HG03469 (cell line): ENCODE measurements at regions not wholly inside any gene's neighbourhood (a gene's known extent, or its start where the extent isn't known, plus 50 kb on each side); places are given as distances from the start of the nearest gene placed in this dataset.
"Not testable (repeated sequence)": the region's sequence is repeated elsewhere in the genome, so short reads cannot be mapped to it uniquely, and the experiment has no call there.

Experiments used
- ATAC-seq: cut with Tn5 transposase; IDR thresholded peaks from one replicate; pipeline ENCODE4 v1.9.1; 2021; ENCODE audit warnings: mild to moderate bottlenecking, moderate library complexity, moderate number of reproducible peaks; ENCODE audit not compliant: unreplicated experiment

GRCh38 chr10:43843321-43844101 lies 194.8 kb upstream of the ZNF32 start:
- ATAC-seq, result no peak

DNA sequence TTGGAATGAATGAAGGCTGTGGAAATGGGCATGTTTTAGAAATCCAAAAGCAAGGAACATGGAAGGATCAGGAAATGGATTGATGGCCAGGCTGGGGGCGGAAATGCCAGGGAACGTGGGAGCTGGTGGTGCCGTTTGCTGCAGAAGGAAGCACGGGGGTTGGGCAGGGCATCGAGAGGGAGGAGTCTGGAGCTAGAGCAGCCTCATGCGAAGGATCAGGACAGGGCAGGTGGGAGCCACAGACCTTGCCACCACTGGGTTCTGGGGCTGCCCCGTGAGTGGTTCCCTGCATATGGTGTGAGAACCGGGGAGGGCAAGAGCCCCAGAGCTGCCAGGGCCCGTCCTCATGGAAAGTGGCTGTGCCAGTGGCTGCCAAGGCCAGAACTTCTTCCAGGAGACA lies 193.8 kb upstream of the ZNF32 start:
- no peak for ATAC-seq

DNA sequence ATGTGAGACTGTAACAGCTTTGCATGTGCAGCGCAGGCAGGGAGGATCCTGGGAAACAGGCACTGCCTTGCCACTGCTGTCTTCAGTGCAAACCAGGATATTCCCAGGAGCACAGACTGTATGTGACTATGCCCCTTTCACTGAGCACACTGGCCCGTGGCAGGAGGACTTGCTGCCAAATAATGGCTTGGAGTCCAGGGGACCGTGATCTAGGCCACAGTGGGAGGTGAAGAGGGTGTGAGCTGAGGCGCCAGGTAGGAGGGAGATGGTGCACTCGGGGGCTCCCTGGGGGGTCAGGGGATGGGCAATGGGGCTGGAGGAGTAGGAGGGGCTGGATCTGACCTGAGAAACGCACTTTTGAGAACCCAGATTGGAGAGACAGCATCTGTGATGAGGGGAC lies 193.4 kb upstream of the ZNF32 start:
- no peak for ATAC-seq

DNA sequence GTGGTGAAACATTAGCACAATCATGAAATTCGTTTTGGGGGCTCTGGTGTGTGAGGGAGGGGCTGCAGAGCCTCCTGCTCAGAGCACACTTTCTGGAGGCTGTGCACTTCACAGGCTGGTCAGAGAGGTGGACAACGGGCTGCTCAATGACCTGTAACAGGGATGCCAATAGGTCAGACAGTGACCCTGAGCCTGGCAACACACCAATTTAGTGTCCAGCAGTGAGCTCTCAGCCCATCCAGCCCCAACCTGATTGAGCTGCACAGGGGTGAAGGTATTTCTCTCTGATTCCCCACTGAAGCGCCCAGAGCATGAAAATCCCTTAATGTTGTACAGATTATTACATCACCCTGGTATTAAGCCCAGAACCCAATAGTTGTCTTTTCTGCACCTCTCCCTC lies 191.3 kb upstream of the ZNF32 start:
- no peak for ATAC-seq

- ATAC-seq, result not testable (repeated sequence)
Observed at GRCh38 chr10:43834751-43835150, 186.1 kb upstream of the ZNF32 start.

- no peak for ATAC-seq
Observed at GRCh38 chr10:43827853-43828252, 179.2 kb upstream of the ZNF32 start.

DNA sequence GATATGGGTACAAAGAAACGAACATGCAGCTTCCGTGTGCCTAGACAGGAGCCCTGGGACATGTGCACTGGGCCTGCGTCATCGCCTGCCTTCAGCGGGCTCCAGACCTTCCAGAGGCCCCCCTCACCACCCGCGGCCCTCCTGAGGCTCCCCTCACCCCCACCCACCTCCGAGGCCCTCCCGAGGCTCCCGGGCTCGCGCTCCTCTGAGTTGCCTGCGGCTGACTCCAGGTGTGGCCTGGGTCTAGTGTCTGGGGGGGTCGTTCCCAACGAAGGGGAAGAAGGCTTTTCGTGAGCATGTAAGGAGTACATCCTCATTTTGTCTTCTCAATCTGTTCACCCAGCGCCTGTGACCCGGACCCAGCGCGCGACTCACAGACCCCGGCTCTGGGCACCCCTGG lies 177.3 kb upstream of the ZNF32 start:
- no peak for ATAC-seq

GRCh38 chr10:43825421-43825820 lies 176.7 kb upstream of the ZNF32 start:
- ATAC-seq, result no peak

DNA sequence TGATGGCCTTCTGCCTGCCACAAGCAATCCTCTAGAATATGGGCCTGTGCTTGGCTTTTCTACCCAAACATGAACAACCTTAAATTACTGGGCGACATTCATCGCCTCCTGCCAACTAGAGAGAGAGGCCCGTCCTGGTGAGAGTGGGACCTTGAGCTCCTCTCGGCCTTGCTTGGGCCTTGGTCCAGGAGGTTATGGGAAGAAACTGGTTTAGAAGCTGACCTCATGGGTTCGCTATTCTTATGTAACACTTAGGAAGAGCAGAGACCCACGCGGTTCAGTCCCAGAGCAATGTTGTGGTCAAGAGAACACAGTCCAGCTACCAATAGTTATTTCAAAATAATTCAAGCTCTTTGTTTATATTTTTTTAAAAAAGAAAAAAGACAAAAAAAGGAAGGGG lies 176.3 kb upstream of the ZNF32 start:
- ATAC-seq, result no peak

- ATAC-seq, result no peak
Observed at GRCh38 chr10:43822631-43823580, 174.2 kb upstream of the ZNF32 start.

- ATAC-seq, result no peak
Observed at GRCh38 chr10:43821103-43821502, 172.4 kb upstream of the ZNF32 start.

DNA sequence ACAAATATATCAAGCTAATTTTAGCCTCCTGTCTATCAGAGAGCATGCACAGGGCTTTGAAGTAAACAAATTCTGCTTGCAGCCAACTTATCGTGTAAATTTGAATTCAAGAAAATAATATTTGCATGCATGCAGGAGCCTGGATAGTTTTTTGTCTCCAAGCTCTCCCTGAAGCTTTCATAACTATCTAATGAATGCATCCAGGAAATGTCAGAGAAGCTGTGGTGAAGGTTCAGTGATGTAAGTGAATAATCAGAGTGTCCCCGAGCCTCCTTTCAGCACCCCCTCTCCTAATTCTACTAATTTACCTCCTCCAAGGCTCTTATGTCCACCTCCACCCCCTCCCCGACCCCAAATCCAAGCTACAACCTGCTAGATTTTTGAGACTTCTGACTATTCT lies 172.0 kb upstream of the ZNF32 start:
- ATAC-seq, result no peak

DNA sequence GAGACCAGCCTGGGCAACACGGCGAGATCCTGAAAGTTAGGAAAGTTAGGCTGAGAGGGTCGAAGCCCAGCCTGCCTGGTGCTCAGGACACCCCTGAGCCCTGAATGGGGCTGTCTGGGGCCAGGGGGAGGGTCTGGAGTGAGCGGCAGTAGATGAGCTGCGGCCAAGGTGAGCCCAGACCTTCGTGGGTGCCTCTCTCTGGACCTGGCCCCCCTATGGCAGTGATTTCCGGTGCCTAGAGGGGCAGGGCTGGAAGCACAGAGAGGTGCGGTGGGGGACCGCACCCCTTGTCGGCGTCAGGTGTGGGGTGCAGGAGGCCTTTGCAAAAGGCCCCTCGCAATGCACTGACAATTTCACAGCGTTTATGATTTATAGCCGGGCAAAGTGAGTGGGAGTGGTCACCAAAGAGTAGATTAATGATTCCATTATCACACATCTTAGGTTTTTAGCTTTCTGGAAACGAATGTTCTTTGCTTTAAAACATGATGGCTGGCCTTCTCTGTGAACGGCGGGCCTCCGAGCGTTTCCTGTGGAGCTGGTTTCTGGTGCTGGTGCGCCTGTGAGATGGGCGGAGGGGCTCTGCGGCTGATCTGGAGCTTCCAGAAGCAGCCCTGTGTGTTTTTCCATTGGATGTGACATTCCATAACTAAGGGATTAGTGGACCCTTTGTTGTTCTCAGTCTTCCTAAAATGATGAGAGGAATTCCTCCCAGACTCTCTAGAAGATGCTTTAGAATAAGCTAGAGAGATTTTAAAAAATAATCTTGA lies 171.0 kb upstream of the ZNF32 start:
- no peak for ATAC-seq

- ATAC-seq, result no peak
Observed at GRCh38 chr10:43818687-43819086, 170.0 kb upstream of the ZNF32 start.

GRCh38 chr10:43817368-43817767 lies 168.7 kb upstream of the ZNF32 start:
- ATAC-seq, result no peak

GRCh38 chr10:43816351-43817321 lies 168.0 kb upstream of the ZNF32 start:
- ATAC-seq, result peak; percentile 94

GRCh38 chr10:43815181-43815885 lies 166.7 kb upstream of the ZNF32 start:
- no peak for ATAC-seq

DNA sequence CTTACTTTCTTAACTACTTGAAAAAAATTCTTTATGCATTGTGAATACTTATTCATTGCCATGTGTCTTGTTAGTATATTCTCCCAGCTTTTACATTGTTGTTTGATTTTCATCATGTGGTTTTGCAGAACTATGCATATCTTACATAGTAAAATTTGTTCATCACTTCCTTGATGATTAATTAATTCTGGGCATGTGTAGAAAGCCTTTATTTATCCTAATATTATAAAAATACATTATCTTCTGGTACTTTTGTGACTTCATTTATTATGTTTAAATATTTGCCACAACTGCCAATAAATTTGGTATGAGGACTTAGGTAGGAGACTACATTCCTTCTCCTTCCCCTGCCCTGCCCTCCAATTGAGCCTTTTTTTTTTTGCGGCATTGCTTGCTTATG lies 166.0 kb upstream of the ZNF32 start:
- ATAC-seq, result no peak

DNA sequence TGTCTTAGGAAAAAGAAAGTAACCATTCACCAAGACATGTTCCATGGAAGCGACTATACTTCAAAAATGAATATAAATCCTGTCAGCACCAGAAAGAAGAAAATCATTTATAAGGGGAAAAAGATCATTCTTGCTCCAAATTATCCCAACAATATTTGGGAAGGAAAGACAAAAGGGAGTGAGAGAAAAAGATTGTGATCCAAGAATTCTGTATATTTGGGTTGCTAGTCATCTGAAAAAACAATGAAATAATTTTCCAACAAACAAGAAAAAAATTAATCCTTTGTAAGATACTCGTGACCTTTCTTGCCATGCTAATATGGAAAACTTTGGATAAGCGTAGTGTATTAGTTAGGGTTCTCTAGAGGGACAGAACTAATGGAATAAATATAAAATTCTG lies 163.2 kb upstream of the ZNF32 start:
- ATAC-seq, result no peak
